ENCODE measurements at regions not wholly inside any gene's neighbourhood (a gene's known extent, or its start where the extent isn't known, plus 50 kb on each side); places are given as distances from the start of the nearest gene placed in this dataset.
"Not testable (repeated sequence)": the region's sequence is repeated elsewhere in the genome, so short reads cannot be mapped to it uniquely, and the experiment has no call there.

DNA sequence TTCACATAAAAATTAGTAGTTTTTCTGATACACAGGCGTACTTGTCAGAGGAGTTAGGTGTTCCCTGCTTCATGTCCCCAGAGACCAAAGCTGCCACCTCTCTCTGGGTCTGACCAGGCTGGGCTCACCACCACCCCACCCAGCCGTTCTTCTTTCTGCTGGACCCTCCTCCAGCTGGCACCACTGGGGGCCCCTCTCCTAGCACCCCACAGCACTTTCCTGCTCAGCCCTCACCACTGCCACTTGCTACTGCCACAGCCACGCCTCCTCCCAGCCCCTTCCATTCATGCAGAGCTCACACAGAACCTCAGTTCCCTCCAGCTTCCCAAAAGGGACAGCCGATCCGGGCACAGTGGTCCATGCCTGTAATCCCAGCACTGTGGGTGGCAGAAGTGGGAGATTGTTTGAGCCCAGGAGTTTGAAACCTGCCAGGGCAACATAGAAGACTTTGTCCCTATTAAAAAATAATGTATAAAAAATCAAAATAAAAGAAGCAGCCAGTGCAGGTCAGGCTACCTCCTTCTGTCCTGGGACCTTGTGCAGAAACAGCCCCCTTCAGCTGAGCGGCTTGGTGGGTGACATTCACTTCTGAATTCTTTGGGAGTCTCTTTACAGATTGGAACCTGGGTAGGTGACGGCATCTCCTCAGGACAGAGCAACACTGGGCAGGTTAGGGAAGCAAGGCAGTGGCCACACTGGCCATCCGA lies 208.3 kb downstream of the TOMM20 start:
- ChIA-PET CTCF (no interaction called here), POLR2A (interaction anchor here (0.7 kb wide), 1 partner anchor 13 kb away, joined by 3 read pairs; no protein-coding TSS in a partner anchor)

DNA sequence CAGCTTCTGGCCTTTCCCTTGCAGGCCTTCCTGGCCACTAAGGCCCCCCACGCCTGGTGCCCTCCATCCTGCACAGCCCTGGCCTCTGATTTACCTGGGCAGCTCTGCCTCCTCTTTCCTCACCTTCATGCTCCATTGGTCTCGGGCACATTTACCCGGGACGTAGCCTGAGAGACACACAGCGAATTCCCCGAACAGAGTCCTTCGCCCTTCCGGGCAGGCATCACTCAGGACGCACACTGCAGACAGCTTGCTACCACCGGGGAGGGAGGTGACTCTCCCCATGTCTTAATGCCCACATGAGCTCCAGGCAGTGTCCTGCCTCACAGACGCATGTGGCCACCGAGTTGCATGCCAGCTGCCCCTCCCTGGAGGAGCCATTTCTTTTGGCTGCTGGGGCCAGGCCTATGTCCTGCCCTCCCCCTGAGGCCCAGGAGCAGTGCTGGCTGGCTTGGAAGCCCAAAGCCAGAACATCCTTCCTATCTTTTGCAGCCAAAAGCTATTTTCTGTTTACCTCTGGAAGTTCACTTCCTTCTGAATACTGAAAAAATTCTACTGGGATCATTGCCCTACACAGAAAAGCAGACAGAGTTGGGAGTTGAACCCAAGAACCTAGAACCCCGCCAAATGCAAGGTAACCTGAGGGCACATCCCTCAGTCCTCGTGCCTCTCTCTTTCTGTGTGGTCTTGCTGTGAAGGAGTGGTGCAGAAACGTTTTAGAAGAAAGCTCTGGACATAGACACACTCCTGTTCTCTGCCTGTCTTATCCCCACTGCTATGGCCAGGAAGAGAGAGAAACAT lies 209.5 kb downstream of the TOMM20 start:
- ChIA-PET CTCF (no interaction called here), POLR2A (interaction anchor here (0.7 kb wide), 1 partner anchor 12 kb away, joined by 3 read pairs; no protein-coding TSS in a partner anchor)

DNA sequence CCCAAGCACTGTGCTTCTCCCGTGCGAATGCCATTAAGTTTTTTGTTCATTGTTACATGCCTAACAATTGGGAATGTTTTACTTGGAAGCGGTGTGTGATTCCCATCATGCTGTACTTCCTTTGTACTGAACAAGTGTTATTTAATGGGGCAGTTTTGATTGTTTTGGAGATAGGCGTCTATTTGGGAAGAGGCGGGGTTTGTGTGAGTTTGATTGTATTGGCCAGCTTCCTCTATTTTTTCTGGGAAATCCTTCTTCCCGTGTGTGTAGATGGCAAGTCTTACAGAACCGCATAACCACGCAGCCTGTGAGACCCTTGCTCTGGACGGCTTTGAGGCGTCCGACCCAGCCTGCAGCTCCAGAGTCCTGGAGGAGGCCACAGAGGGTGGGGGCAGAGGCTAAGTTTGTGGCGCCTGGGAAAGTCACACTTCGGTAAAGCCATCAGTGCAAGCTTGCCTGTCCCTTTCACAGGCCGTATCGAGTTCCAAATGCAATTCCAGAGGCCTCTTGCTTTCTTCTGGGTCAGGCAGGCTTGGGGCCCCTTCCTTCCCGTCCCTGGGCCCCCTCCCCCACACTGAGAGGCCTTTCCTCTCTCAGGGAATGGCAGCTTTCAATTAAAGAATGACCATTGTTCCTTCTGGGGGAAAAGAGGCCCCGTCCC lies 210.3 kb downstream of the TOMM20 start:
- ChIA-PET POLR2A (no interaction called here), CTCF (interaction anchor here (2.1 kb wide), 1 partner anchor 7 kb away, joined by 5 read pairs; no protein-coding TSS in a partner anchor)

DNA sequence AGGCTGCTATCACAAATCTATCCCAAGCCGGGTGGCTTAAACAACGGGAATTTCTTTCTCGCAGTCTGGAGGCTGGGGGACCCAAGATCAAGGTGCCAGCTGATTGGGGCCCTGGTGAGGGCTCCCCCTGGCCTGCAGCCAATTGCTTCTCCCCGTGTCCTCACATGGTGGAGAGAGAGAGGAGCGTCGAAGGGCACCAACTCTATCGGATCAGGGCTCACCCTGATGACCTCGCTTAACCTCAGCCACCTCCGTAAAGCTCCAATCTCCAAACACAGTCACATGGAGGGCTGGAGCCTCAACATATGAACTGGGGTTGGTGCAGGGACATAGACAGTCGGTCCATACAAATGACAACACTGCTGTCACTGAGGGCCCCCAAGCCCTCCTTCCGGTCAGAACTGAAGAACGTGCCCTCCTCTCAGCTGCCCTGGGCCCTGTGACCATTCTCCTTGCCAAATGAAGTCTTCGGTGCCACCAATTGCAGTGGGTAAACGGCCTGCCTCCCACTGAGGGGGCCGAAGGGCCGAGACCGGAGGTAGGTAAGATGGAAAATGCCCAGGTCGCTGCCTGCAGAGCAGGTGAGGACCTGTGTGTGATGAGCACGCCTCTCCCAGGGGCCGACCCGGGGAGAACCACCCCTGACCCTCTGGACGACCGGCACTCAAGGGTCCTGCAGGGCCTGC lies 211.0 kb downstream of the TOMM20 start:
- POLR2A ChIA-PET = no interaction called here
- CTCF ChIA-PET = interaction anchor here (2.1 kb wide), 1 partner anchor 8 kb away, joined by 5 read pairs; no protein-coding TSS in a partner anchor

DNA sequence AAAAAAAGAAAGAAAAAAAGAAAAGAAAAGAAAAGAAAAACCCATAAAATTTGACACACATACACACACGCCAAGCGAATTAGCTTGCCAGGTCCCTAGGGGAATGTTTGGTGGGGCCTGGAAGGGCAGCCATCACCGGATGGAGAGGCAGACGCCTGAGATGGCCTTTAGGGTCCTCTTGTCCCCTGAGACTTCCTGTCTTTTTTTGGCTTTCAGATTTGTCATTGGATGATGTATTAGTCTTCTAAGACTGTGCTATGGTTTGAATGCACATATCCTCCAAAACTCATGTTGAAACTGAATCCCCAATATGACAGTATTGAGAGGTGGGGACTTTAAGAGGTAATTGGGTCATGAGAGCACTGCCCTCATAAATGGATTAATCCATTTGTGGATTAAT lies 211.8 kb downstream of the TOMM20 start:
- ChIA-PET CTCF (interaction anchor here (2.1 kb wide), 1 partner anchor 9 kb away, joined by 5 read pairs; no protein-coding TSS in a partner anchor), POLR2A (no interaction called here)

DNA sequence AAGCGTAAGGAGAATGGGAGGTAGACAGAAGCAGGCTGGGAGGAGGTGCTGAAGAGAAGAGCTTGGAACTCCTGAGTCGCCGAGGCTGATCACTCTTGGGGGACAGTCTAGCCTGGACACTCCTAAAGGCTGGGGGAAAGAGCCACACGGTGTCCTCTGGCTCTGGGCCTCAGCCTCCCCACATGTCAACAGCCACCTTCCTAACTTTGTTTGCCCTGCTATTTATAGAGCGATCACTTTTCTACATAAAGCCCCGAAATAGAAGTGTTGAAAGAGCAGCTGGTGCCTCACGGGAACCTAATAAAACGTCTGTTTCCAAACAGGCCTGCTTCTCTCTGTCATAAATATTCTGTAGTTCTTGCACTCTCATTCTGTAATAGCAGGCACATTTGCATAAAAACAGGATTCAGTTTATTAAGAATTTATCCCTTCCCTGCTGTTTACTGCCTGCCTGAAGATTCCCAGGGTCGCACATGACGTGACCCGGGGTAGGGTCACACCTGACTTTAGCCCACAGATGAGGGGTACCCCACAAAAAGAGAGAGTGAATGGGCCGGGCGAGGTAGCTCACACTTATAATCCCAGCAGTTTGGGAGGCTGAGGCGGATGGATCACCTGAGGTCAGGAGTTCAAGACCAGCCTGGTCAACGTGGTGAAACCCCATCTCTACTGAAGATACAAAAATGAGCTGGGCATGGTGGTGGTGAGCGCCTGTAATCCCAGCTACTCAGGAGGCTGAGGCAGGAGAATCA lies 212.5 kb downstream of the TOMM20 start:
- CTCF ChIA-PET = interaction anchor here (2.1 kb wide), 1 partner anchor 9 kb away, joined by 5 read pairs; no protein-coding TSS in a partner anchor
- POLR2A ChIA-PET = no interaction called here

DNA sequence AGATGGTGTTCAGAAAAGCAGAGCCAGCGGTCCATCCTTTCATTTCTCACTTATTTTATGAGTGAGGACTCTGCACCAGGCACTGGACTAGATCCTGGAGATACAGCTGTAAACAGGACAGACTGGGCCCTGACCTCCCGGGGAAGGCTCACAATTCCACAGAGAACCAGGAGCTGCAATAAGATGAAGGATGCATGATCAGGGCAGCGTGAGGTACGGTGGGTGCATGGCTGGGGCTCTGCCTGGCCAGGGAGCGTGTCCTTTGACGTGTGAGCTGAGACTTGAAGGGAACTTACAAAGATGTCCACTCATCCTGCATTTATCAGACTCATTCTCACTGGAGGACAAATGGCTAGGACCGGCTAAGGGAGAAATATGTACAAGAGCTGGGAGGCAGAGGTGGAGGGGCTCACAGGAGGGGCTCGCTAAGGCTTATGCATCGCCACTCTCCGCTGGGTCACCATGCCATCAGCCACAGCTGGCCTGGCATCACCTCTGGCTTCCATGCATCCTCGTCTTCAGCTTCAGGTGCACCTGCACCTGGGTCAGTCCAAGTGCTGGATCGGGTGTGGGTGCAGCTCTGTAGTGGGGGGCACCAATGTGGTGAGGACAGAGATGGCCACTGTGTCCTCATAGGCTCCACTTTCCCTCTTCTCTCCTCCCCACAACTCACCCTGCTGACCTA lies 213.9 kb downstream of the TOMM20 start:
- POLR2A ChIA-PET = no interaction called here
- CTCF ChIA-PET = interaction anchor here (1.5 kb wide), 1 partner anchor 28 kb away, joined by 3 read pairs; no protein-coding TSS in a partner anchor

DNA sequence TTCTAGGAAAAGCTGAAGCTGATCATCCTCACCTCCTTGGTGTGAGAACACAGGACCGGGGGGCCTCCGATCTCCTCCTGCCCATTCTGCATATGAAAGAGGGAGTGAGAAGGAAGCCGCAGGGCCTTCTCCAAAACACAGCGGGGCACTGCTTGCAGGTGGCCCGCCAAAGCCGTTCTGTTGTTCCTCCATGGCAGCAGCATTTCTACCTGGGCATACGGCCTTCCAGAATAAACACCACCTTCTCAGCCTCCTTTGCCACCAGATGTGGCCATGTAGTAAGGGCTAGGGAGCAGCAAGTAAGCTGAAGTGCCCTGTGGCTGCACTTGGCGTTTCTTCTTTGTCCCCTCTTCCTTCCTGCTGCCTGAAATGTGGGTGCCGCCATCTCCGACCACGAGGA lies 214.9 kb downstream of the TOMM20 start:
- POLR2A ChIA-PET = no interaction called here
- CTCF ChIA-PET = interaction anchor here (1.0 to 1.5 kb wide), 2 partner anchors 29 to 71 kb away, joined by 3 read pairs; no protein-coding TSS in a partner anchor

DNA sequence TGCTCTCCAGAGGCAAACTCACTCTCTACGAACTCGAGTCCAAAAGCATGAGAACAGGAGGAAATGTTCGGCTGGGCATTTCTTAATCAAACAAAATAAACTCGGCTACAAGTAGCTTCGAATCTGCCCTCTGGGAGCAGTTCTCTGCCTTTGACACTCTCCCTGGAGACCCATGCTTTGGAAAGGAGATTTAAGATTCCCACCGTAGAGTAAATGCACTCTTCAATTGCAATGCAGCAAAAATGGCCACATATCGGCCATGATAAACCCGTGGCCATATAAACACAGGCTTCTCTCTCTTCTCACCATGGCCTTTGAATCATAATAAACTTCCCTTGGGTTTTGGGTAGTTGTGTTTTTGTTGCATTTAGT lies 215.4 kb downstream of the TOMM20 start:
- ChIA-PET POLR2A (no interaction called here), CTCF (interaction anchor here (1.0 kb wide), 1 partner anchor 70 kb away, joined by 3 read pairs; no protein-coding TSS in a partner anchor)

DNA sequence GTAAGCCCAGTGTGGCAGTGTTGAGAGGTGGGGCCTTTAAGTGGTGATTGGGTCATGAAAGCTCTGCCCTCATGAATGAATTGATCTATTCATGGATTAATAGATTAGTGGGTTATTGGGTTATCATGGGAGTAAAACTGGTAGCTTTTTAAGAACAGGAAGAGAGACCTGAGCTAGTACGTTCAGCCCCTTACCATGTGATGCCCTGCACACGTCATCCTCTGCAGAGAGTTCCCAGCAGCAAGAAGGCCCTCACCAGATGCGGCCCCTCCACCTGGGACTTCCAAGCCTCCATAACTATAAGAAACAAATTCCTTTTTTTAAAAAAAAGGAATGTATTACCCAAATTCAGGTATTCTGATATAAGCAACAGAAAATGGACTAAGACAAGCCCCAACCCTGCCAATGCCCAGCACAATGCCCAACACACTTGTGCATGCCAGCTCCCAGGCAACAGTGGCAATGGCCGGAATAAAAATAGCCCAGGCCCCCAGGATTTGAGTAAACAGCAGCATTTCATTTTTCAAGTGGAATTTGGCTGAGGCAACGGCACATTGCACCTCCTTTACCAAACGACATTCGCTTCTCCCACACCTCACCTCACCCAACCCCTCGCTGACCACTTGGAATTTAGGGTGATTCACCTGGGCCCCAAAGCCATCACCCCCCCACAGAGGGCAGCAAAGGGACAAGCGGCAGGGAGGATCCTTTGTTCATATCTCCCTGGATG lies 215.9 kb downstream of the TOMM20 start:
- ChIA-PET POLR2A (no interaction called here), CTCF (interaction anchor here (1.0 to 1.5 kb wide), 3 partner anchors 11 to 70 kb away, joined by 3 read pairs; no protein-coding TSS in a partner anchor)

DNA sequence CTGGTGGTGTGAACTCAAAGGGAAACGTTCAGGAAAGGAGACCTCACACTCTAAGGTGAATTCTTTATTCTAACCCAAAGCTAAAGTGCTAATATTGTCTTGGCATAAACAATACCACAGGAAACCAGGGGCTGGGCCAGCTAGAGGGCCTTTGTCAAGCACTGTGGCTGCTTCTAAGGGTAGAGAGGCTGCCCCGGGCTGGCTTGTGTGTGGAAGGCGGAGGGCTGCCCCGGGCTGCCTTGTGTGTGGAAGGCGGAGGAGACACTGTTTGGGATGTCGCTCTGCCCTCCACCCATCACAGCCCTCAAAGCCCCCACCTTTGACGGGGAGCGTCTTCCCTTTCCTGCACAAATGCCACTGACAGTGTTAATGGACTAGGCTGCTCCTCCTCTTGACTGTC lies 216.8 kb downstream of the TOMM20 start:
- ChIA-PET POLR2A (no interaction called here), CTCF (interaction anchor here (1.4 to 1.5 kb wide), 2 partner anchors 10 to 21 kb away, joined by 3 read pairs; no protein-coding TSS in a partner anchor)

DNA sequence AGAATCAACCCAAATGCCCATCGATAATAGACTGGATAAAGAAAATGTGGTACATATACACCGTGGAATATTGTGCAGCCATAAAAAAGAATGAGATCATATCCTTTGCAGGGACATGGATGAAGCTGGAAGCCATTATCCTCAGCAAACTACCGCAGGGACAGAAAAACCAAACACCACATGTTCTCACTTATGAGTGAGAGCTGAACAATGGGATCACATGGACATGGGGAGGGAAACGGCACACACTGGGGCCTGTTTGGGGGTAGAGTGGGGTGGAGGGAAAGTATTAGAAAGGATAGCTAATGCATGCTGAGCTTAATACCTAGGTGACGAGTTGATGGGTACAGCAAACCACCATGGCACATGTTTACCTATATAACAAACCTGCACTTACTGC lies 217.5 kb downstream of the TOMM20 start:
- CTCF ChIA-PET = interaction anchor here (1.4 to 1.5 kb wide), 2 partner anchors 9 to 20 kb away, joined by 3 read pairs; no protein-coding TSS in a partner anchor

DNA sequence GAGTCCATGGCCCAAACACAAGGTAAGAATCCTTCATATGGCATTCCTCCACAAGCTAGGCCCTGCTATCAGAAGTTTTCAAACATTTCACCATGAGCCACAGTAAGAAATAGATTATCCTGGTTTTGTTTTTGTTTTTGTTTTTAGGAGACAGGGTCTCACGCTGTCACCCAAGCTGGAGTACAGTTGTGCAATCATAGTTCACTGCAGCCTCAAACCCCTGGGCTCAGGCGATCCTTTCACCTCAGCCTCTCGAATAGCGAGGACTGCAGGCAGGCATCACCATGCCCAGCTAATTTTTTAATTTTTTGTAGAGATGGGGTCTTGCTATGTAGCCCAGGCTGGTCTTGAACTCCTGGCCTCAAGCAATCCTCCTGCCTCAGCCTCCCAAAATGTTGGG lies 218.8 kb downstream of the TOMM20 start:
- ChIA-PET CTCF (no interaction called here), POLR2A (no interaction called here)

More for the DNA sequence above, 217.5 kb downstream of the TOMM20 start:
- POLR2A ChIA-PET = not testable (repeated sequence)

DNA sequence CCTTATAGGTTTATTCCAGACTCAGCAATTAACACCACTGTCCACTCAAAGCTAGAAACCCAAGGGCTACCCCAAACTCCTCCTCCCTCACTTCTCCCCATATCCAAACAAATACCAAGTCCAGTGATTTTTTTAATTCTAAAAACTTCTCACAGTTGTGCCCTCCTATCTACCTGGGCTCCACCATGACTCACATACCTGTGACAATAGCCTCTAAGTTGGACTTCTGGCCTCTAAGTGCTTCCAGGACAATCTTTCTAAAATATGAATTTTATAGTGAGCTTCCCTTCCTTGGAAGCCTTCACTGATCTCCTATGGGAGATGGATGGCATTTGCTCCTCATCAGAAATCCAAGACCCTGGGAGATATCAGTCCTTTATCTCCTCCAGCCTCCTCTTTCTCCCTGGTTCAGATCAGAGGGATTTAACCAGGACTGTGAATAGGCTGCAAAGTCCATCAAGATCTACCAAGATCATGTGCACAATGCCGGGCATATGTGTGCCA lies 219.3 kb downstream of the TOMM20 start:
- ChIA-PET CTCF (no interaction called here), POLR2A (no interaction called here)

DNA sequence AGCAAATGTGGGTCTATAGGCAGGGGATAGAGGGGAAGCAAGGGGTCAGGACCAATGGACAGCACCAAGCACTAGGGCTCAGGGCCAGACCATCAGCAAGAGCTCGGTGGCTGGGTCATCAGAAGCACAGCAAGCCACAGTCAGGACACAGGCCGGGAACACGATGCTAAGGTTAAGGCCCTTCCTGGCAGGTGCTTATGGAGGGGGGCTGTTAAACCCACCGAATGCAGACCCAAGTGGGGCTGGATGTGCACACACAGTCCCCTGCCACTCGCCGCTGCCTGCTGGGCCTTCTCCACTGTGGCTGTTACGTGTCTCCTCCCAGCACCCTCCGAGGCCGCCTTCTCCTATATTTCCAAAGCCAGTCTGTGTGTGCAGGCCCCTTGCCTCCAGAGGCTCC lies 220.1 kb downstream of the TOMM20 start:
- CTCF ChIA-PET = no interaction called here
- POLR2A ChIA-PET = no interaction called here

DNA sequence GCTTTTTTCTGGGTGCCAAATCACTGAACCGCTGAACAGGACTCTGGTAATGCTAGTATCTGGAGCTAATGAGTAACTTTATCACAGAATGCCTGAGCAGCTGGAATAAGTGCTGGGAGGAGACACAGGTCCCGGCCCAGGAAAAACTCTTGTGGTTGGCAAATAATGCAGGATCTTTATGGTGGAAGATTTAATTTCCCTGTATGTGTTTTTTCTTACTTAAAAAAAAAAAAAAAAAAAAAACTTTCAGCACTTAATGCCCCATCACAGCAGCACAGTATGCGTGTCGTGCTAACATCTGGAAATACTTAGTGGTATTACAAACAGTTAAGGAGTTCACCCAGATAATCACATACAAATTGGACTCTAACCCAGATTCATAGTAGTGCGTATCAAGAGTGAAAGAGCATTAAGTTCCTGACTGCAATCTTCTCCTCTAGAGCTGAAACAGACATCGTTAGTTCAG lies 220.7 kb downstream of the TOMM20 start:
- ChIA-PET CTCF (no interaction called here), POLR2A (no interaction called here)

All from activated CD8-positive, alpha-beta memory T cell treated with anti-CD3 and anti-CD28 coated beads for 36 hours (primary cell).